Heart left ventricle (tissue), 13 donors: ENCODE measurements at regions not wholly inside any gene's neighbourhood (a gene's known extent, or its start where the extent isn't known, plus 50 kb on each side); places are given as distances from the start of the nearest gene placed in this dataset.

Experiments
- POLR2A ChIP-seq, 2 donors: fragments of 450-650 bp; IDR thresholded peaks; one replicate each; pipeline ENCODE4 v1.6.1; 2017; ENCODE audit warnings: antibody characterized with exemption in 2 of 2, mild to moderate bottlenecking in 2 of 2, moderate library complexity in 2 of 2
- TF ChIP-seq, protein P1 (sequence below), 12 donors: fragments of 200-600 bp; sonication (generic) in 4 of 12; IDR thresholded peaks; one replicate each; pipeline versions ENCODE4 v1.5.0 to v1.8.0; 2018 to 2022; ENCODE audit warnings: antibody characterized with exemption in 12 of 12, mild to moderate bottlenecking in 5 of 12
- donor health status: ischemic (EF 13 %, LVEDD 7.1; RV severe dilation, severe dysfunction).
- donor health status: DM: no; HTN: yes; CAD: no.
- donor health status: DM: no; HTN: no; CAD: no.
- donor health status: ischemic (EF 25% LVEDD 6.9; RV normal size, moderate dysfunction).
- donor health status: ischemic (EF 25% LVEDD 5.7; RV mildly dilated, moderate dysfunction).
- donor health status: ischemic (EF 35%, LVEDD 5.7; RV mildly dilated, moderate dysfunction).
- donor health status: nonischemic (EF 11% LVEDD 7.7; RV severe dilation, severe dysfunction).
- donor health status: DM: yes; HTN: yes; CAD: no.
- donor health status: PGD.
- donor health status: ischemic (EF 29% LVEDD 5.4; RV normal size, mild dysfunction).
- donor health status: nonischemic (EF 23%, LVEDD 6.1; RV moderate dilation, normal function).

DNA sequence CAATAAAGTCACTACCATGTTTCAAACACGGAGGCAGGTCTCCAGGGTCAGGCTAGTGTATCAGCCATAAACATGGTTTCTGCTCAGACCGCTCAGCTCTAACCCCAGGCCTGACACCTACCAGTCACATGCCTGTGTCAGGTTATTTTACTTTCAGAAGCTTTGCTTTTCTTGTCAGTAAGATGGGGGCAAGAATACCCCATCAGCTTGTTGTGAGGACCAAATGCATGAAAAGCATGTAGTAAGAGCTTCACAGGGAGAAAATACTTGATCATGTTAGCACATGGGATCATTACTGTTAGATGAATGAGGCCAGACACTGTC, 65.2 kb upstream of the PIM1 start:
- TF ChIP-seq, protein P1, sequence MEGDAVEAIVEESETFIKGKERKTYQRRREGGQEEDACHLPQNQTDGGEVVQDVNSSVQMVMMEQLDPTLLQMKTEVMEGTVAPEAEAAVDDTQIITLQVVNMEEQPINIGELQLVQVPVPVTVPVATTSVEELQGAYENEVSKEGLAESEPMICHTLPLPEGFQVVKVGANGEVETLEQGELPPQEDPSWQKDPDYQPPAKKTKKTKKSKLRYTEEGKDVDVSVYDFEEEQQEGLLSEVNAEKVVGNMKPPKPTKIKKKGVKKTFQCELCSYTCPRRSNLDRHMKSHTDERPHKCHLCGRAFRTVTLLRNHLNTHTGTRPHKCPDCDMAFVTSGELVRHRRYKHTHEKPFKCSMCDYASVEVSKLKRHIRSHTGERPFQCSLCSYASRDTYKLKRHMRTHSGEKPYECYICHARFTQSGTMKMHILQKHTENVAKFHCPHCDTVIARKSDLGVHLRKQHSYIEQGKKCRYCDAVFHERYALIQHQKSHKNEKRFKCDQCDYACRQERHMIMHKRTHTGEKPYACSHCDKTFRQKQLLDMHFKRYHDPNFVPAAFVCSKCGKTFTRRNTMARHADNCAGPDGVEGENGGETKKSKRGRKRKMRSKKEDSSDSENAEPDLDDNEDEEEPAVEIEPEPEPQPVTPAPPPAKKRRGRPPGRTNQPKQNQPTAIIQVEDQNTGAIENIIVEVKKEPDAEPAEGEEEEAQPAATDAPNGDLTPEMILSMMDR (IDR thresholded peaks at IDR 0.05): no peak
- TF ChIP-seq POLR2A (IDR thresholded peaks at IDR 0.05): no peak
